SU-DHL-6 (cell line): ENCODE measurements at regions not wholly inside any gene's neighbourhood (a gene's known extent, or its start where the extent isn't known, plus 50 kb on each side); places are given as distances from the start of the nearest gene placed in this dataset.

Experiments
- CTCF ChIP-seq: fragments of 200-600 bp; sonication (generic); IDR thresholded peaks from one replicate; pipeline ENCODE4 v1.5.1; 2017; ENCODE audit warnings: antibody characterized with exemption, mild to moderate bottlenecking, low read length, moderate library complexity; ENCODE audit not compliant: insufficient read depth, poor library complexity, severe bottlenecking
- EZH2phosphoT487 ChIP-seq: fragments of 200-600 bp; sonication (generic), shearing (Covaris generic); conservative IDR thresholded peaks from 2 replicates; pipeline ENCODE4 v1.6.1; 2018; ENCODE audit warnings: mild to moderate bottlenecking, antibody characterized with exemption, low read length, moderate library complexity, mixed read lengths

DNA sequence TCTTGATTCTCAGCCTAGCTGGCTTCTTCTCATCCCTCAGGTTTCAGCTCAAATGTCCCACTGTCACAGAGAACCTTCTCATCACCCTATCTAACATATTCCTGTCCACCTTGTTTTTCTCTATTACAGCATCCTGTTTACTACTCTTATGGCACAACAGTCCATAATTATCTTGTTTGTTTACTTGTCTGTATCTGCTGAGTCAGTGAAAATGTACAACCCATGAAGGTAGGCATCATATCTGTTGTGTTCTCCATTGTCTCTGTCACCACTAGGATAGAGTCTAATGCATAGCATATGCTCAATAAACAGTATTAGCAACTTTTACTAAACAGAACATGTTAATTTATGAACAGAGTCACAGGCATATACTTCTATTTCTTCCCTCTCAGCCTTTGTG, 261.7 kb downstream of the ETAA1 start:
- TF ChIP-seq CTCF (no peak), EZH2phosphoT487 (no peak)
